ENCODE measurements at regions not wholly inside any gene's neighbourhood (a gene's known extent, or its start where the extent isn't known, plus 50 kb on each side); places are given as distances from the start of the nearest gene placed in this dataset. TPM values are rescaled to one million over a fixed set of nuclear protein-coding genes. Genes with fewer than 3 reads are reported as not detected.

DNA sequence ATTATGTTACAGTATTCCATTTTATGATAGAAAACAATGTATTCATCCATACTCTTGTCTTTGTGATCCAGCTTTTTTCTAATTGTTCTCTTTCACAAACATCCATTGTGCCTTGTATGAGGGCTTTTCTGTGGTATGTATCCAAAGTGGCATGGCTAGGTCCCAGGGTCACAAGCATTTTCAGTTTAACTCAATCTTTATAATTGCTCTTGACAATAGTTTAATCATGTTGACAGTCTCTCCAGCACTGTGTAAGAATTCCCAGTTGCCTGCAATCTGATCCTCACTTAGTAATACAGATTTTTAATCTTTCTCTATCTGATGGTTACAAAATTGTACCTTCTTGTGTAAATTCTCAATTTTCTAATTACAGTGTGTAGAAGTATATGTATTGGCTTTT lies 533.4 kb downstream of the NEBL start:
- no peaks in the 10 kb centered on the region for H3K4me1 ChIP-seq (ENCODE audit: control insufficient read depth in 3 of 3, insufficient read depth in 3 of 3, low read length in 3 of 3)
- H3K9me3 ChIP-seq (ENCODE audit: control insufficient read depth in 3 of 3, low read length in 3 of 3): peaks cover 0 to 2% (median 0%) of the 10 kb centered on the region in 3 donors
- H3K27ac ChIP-seq (ENCODE audit: low read depth, low read length): no peak overlapping the region
- no peaks in the 10 kb centered on the region for H3K27me3 ChIP-seq (ENCODE audit: control insufficient read depth in 3 of 3, insufficient read depth in 3 of 3, low read length in 3 of 3)
- no peaks in the 10 kb centered on the region for H3K36me3 ChIP-seq (ENCODE audit: control insufficient read depth in 3 of 3, insufficient read depth in 3 of 3, low read length in 3 of 3)
- no peak overlapping the region for H3K4me3 ChIP-seq (ENCODE audit: low read length in 3 of 3)
- no peak overlapping the region for H3K9ac ChIP-seq (ENCODE audit: low read depth in 1 of 3, low read length in 3 of 3)

DNA sequence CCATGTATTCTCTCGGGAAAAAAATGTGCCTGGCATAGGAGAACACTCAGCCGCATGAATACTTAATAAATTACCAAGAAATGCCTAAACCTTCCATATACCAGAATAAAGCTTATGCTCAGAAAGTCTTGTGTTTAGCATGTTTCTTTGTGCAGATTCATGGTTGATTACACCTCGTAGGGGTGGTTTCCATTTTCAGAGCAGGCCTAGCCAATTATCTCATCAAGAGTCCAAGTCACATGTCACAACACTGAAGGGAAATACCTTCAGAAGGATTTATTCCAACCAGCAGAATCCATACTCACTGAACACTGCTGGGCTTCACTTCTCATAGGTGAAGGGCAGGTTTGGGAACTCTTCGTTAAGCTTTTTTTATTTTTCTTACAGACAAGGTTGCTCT lies 539.7 kb downstream of the PLXDC2 start:
- H3K27ac ChIP-seq (ENCODE audit: low read depth, low read length): no peak overlapping the region
- H3K4me1 ChIP-seq (ENCODE audit: control insufficient read depth in 3 of 3, insufficient read depth in 3 of 3, low read length in 3 of 3): no peaks in the 10 kb centered on the region
- H3K4me3 ChIP-seq (ENCODE audit: low read length in 3 of 3): no peak overlapping the region
- no peaks in the 10 kb centered on the region for H3K27me3 ChIP-seq (ENCODE audit: control insufficient read depth in 3 of 3, insufficient read depth in 3 of 3, low read length in 3 of 3)
- no peaks in the 10 kb centered on the region for H3K36me3 ChIP-seq (ENCODE audit: control insufficient read depth in 3 of 3, insufficient read depth in 3 of 3, low read length in 3 of 3)
- H3K9me3 ChIP-seq (ENCODE audit: control insufficient read depth in 3 of 3, low read length in 3 of 3): no peaks in the 10 kb centered on the region
- no peak overlapping the region for H3K9ac ChIP-seq (ENCODE audit: low read depth in 1 of 3, low read length in 3 of 3)

DNA sequence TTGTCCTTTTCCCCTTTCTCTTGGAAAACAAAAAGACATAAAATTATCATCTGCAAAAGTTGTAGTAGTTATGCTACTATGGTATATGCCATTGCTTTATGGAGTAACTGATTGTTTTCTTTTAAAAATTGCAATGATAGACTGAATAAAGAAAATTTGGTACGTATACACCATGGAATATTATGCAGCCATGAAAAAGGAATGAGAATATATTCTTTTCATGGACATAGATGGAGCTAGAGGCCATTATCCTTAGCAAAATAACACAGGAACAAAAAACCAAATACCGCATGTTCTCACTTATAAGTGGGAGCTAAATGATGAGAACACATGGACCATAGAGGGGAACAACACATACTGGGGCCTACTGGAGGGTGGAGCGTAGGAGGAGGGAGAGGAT lies 538.8 kb downstream of the PLXDC2 start:
- no peaks in the 10 kb centered on the region for H3K36me3 ChIP-seq (ENCODE audit: control insufficient read depth in 3 of 3, insufficient read depth in 3 of 3, low read length in 3 of 3)
- no peaks in the 10 kb centered on the region for H3K4me1 ChIP-seq (ENCODE audit: control insufficient read depth in 3 of 3, insufficient read depth in 3 of 3, low read length in 3 of 3)
- no peaks in the 10 kb centered on the region for H3K27me3 ChIP-seq (ENCODE audit: control insufficient read depth in 3 of 3, insufficient read depth in 3 of 3, low read length in 3 of 3)
- H3K4me3 ChIP-seq (ENCODE audit: low read length in 3 of 3): no peak overlapping the region
- H3K9ac ChIP-seq (ENCODE audit: low read depth in 1 of 3, low read length in 3 of 3): no peak overlapping the region
- no peak overlapping the region for H3K27ac ChIP-seq (ENCODE audit: low read depth, low read length)
- no peaks in the 10 kb centered on the region for H3K9me3 ChIP-seq (ENCODE audit: control insufficient read depth in 3 of 3, low read length in 3 of 3)

DNA sequence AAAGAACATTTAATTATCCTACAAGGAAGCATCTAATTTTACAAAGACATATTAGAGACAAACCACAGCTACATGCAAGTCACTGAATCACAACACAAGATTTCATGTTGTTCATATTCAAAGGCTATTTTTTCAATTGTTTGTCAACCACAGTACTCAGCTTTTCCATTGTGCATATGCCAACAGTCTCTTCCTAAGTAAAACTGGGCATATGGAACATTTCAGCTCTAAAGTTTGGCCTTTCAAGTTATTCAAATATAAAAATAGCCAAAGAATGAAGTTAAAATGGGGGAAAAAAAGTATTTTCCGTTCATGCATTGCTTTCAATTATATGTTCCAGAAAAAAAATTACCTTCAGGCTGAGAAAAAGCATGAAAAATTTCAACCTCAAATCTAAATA lies 537.9 kb downstream of the PLXDC2 start:
- H3K27me3 ChIP-seq (ENCODE audit: control insufficient read depth in 3 of 3, insufficient read depth in 3 of 3, low read length in 3 of 3): no peaks in the 10 kb centered on the region
- no peaks in the 10 kb centered on the region for H3K9me3 ChIP-seq (ENCODE audit: control insufficient read depth in 3 of 3, low read length in 3 of 3)
- H3K27ac ChIP-seq (ENCODE audit: low read depth, low read length): no peak overlapping the region
- no peaks in the 10 kb centered on the region for H3K4me1 ChIP-seq (ENCODE audit: control insufficient read depth in 3 of 3, insufficient read depth in 3 of 3, low read length in 3 of 3)
- no peak overlapping the region for H3K4me3 ChIP-seq (ENCODE audit: low read length in 3 of 3)
- no peaks in the 10 kb centered on the region for H3K36me3 ChIP-seq (ENCODE audit: control insufficient read depth in 3 of 3, insufficient read depth in 3 of 3, low read length in 3 of 3)
- H3K9ac ChIP-seq (ENCODE audit: low read depth in 1 of 3, low read length in 3 of 3): no peak overlapping the region

DNA sequence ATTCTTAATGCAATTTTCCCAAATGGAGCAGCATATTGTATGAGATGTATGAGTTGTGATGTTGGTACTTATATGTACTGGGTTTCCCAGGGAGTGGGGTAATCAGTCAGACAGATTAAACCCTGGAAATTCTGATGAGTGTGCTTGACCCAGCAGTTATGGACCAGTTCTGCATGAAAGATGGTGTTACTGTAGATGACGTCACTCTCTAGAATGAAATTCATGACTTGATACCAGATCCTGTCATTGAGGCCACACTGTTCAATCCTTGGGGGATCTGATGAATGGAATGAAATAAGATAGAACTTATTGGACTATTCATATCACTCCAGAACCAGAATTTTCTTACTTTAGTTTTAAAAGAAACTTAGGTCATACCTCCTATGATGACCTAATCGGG lies 534.3 kb downstream of the PLXDC2 start:
- Histone ChIP-seq H3K27ac (ENCODE audit: low read depth, low read length) (no peak overlapping the region), H3K27me3 (ENCODE audit: control insufficient read depth in 3 of 3, insufficient read depth in 3 of 3, low read length in 3 of 3) (no peaks in the 10 kb centered on the region), H3K9me3 (ENCODE audit: control insufficient read depth in 3 of 3, low read length in 3 of 3) (no peaks in the 10 kb centered on the region), H3K4me1 (ENCODE audit: control insufficient read depth in 3 of 3, insufficient read depth in 3 of 3, low read length in 3 of 3) (no peaks in the 10 kb centered on the region), H3K9ac (ENCODE audit: low read depth in 1 of 3, low read length in 3 of 3) (no peak overlapping the region), H3K4me3 (ENCODE audit: low read length in 3 of 3) (no peak overlapping the region), H3K36me3 (ENCODE audit: control insufficient read depth in 3 of 3, insufficient read depth in 3 of 3, low read length in 3 of 3) (no peaks in the 10 kb centered on the region)

DNA sequence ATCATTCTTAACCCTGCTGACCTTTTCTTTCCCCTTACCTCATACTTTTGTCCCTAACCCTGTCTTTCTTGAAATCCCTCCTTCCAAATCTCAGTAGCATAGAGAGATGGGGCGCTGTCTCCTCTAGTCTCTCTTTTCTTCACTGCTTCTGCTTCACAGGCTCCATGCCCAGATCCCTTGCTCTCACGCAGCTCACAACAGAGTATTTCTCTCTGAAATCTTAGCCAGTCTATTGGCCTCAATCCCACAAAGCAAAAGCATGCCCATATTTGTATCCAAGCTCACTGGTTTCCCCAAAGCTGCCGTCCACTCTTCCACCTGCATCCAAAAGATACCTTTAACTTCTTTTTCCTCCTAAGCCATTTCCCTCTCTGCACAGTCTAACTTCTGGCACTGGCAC lies 526.8 kb downstream of the PLXDC2 start:
- no peaks in the 10 kb centered on the region for H3K9me3 ChIP-seq (ENCODE audit: control insufficient read depth in 3 of 3, low read length in 3 of 3)
- H3K36me3 ChIP-seq (ENCODE audit: control insufficient read depth in 3 of 3, insufficient read depth in 3 of 3, low read length in 3 of 3): no peaks in the 10 kb centered on the region
- H3K27ac ChIP-seq (ENCODE audit: low read depth, low read length): no peak overlapping the region

More for the DNA sequence above, 526.8 kb downstream of the PLXDC2 start:
- Histone ChIP-seq H3K9ac (ENCODE audit: low read depth in 1 of 3, low read length in 3 of 3) (no peak overlapping the region), H3K27me3 (ENCODE audit: control insufficient read depth in 3 of 3, insufficient read depth in 3 of 3, low read length in 3 of 3) (no peaks in the 10 kb centered on the region), H3K4me3 (ENCODE audit: low read length in 3 of 3) (no peak overlapping the region), H3K4me1 (ENCODE audit: control insufficient read depth in 3 of 3, insufficient read depth in 3 of 3, low read length in 3 of 3) (no peaks in the 10 kb centered on the region)

Small RNA genes in the stretch of these regions (small RNA-seq; reads per million reads assigned to genes)
- not detected for gene AL590032.1
- not detected for gene MIR4675
